ENCODE measurements at regions not wholly inside any gene's neighbourhood (a gene's known extent, or its start where the extent isn't known, plus 50 kb on each side); places are given as distances from the start of the nearest gene placed in this dataset.
A peak's percentile ranks its signal among the peaks of the same experiment; 100 is the strongest.

DNA sequence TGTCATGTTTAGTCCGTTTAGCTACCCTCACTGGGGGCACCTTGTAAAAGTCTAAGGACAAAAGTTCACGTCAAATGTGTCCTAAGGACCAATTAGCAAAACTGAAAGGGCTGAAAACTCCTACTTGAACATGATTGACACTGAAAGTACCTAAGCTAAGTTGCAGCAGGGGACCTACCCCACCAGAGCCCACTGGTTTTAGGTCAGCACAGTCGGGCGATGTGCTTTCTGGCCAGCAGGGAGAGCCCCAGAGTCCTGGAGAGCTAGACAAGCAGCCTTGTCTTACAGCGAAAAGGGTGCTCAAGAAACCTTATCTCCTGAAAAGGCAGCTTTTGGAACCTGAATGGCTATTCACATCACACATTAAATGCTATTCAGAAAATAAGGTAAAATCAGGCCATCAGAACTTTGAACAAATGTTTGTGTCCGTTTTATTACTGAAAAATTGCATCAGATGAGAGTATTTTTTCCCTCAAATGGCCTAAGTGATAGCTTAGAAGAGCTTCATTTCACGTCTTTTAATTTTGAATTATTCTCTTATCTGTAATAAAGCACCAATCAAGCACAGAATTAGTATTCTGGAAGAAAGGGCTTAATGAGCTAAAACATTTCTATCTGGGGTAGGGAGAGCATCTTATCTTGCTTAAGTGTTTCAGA is 52.2 kb upstream of the MKI67 start:
- H2AK5ac ChIP-seq (ENCODE audit: low read depth, low read length): no peak overlapping the region
- no peak overlapping the region for H2BK5ac ChIP-seq (ENCODE audit: low read length)
- H2AFZ ChIP-seq (ENCODE audit: low read length): no peak overlapping the region
- no peak overlapping the region for H3K4me2 ChIP-seq (ENCODE audit: insufficient read depth, low read length, poor library complexity, severe bottlenecking)
- H3K36me3 ChIP-seq (replicated peaks in 1 of 2; ENCODE audit: control insufficient read depth in 2 of 2, insufficient read depth in 2 of 2, low read length in 2 of 2): no peaks in the 10 kb centered on the region
- H3K4me1 ChIP-seq (ENCODE audit: control insufficient read depth in 2 of 2, insufficient read depth in 1 of 2, low read depth in 1 of 2, low read length in 2 of 2): no peaks in the 10 kb centered on the region
- H3K27ac ChIP-seq (replicated peaks; ENCODE audit: low read length): no peak overlapping the region
- no peaks in the 10 kb centered on the region for H3K79me1 ChIP-seq (ENCODE audit: low read depth, low read length)
- no peak overlapping the region for H4K8ac ChIP-seq (ENCODE audit: low read depth, low read length)
- H3K4me3 ChIP-seq (ENCODE audit: low read length in 2 of 2): no peak overlapping the region
- H2BK15ac ChIP-seq (ENCODE audit: low read length): no peak overlapping the region
- H2BK120ac ChIP-seq (ENCODE audit: low read depth, low read length): no peak overlapping the region
- H4K91ac ChIP-seq (ENCODE audit: low read depth, low read length, poor library complexity): no peak overlapping the region
- peak; percentile 9 for DNase-seq (ENCODE audit: low spot score)
- peaks cover 0 to 2% of the 10 kb centered on the region in 2 donors for H3K9me3 ChIP-seq (replicated peaks in 1 of 2; ENCODE audit: control insufficient read depth in 2 of 2, insufficient read depth in 1 of 2, low read depth in 1 of 2, low read length in 2 of 2)
- no peak overlapping the region for H3K18ac ChIP-seq (ENCODE audit: low read length)
- no CpG with 5 or more reads among the region's 7 CpGs for WGBS, 2 donors (ENCODE audit: extremely low coverage in 2 of 2, insufficient read length in 2 of 2, insufficient replicate concordance in 1 of 2)
- no peak overlapping the region for H3K14ac ChIP-seq (ENCODE audit: low read length)
- no peak overlapping the region for H3K9ac ChIP-seq (ENCODE audit: low read depth, low read length, poor library complexity)
- no peak overlapping the region for H3K23ac ChIP-seq (ENCODE audit: low read depth, low read length, poor library complexity)
- H3K4ac ChIP-seq (ENCODE audit: low read length): no peak overlapping the region
- no peaks in the 10 kb centered on the region for H3K27me3 ChIP-seq (ENCODE audit: control insufficient read depth in 3 of 3, insufficient read depth in 3 of 3, low read depth in 1 of 3, low read length in 3 of 3)
- H2BK12ac ChIP-seq (ENCODE audit: low read length): no peak overlapping the region

DNA sequence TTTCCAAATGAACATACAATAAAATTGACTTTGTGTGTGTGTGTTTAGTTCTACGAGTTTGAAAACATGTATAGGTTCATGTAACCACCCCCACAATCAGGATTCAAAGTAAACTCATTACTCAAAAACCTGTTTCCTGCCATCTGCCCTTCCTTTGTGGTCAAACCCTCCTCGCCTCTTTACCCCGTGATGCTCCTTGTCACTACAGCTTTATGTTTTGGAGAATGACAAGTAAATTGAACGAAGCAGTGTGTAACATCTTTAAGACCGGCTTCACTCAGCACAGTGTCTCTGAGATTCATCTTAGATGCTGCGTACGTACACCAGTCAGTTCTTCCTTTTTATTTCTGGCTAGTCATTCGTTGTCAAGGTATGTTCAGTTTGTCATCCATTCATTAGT is 54.6 kb upstream of the MKI67 start:
- no peak overlapping the region for H2BK120ac ChIP-seq (ENCODE audit: low read depth, low read length)
- no peak overlapping the region for H3K4ac ChIP-seq (ENCODE audit: low read length)
- no peak overlapping the region for H3K4me3 ChIP-seq (ENCODE audit: low read length in 2 of 2)
- H3K9ac ChIP-seq (ENCODE audit: low read depth, low read length, poor library complexity): no peak overlapping the region
- WGBS, 2 donors (ENCODE audit: extremely low coverage in 2 of 2, insufficient read length in 2 of 2, insufficient replicate concordance in 1 of 2): no CpG with 5 or more reads among the region's 8 CpGs
- DNase-seq (ENCODE audit: low spot score): no peak
- H2BK5ac ChIP-seq (ENCODE audit: low read length): no peak overlapping the region
- no peak overlapping the region for H3K14ac ChIP-seq (ENCODE audit: low read length)
- no peak overlapping the region for H2AFZ ChIP-seq (ENCODE audit: low read length)
- no peaks in the 10 kb centered on the region for H3K4me1 ChIP-seq (ENCODE audit: control insufficient read depth in 2 of 2, insufficient read depth in 1 of 2, low read depth in 1 of 2, low read length in 2 of 2)
- H3K9me3 ChIP-seq (replicated peaks in 1 of 2; ENCODE audit: control insufficient read depth in 2 of 2, insufficient read depth in 1 of 2, low read depth in 1 of 2, low read length in 2 of 2): no peaks in the 10 kb centered on the region
- peaks cover 0 to 5% (median 0%) of the 10 kb centered on the region in 3 experiments for H3K27me3 ChIP-seq (ENCODE audit: control insufficient read depth in 3 of 3, insufficient read depth in 3 of 3, low read depth in 1 of 3, low read length in 3 of 3)
- H4K8ac ChIP-seq (ENCODE audit: low read depth, low read length): no peak overlapping the region
- no peak overlapping the region for H2BK15ac ChIP-seq (ENCODE audit: low read length)
- no peak overlapping the region for H3K4me2 ChIP-seq (ENCODE audit: insufficient read depth, low read length, poor library complexity, severe bottlenecking)
- H3K18ac ChIP-seq (ENCODE audit: low read length): no peak overlapping the region
- no peak overlapping the region for H2AK5ac ChIP-seq (ENCODE audit: low read depth, low read length)
- H3K27ac ChIP-seq (replicated peaks; ENCODE audit: low read length): no peak overlapping the region
- no peaks in the 10 kb centered on the region for H3K79me1 ChIP-seq (ENCODE audit: low read depth, low read length)
- no peak overlapping the region for H3K23ac ChIP-seq (ENCODE audit: low read depth, low read length, poor library complexity)
- H2BK12ac ChIP-seq (ENCODE audit: low read length): no peak overlapping the region
- no peaks in the 10 kb centered on the region for H3K36me3 ChIP-seq (replicated peaks in 1 of 2; ENCODE audit: control insufficient read depth in 2 of 2, insufficient read depth in 2 of 2, low read length in 2 of 2)
- no peak overlapping the region for H4K91ac ChIP-seq (ENCODE audit: low read depth, low read length, poor library complexity)

DNA sequence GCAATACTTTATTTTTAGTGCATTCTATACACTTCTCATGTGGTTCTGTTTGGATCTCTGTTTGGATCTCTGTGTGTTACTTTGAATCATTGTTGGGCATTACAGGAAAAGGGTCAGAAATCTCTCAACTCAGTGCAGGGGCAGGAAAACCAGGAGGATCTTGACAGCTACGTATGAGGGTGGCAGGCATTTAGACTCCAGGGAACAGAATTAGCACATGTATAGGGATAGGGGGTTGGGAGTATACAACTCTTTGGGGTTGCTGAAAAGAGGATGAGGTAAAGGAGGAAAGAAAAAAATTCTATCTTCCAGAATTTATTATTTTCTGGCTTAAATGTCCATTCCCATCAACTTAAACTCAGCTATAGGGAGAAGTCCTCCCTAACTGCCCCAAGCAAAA is 59.4 kb upstream of the MKI67 start:
- no peak overlapping the region for H2BK15ac ChIP-seq (ENCODE audit: low read length)
- no peak overlapping the region for H2AK5ac ChIP-seq (ENCODE audit: low read depth, low read length)
- no peak overlapping the region for H3K27ac ChIP-seq (replicated peaks; ENCODE audit: low read length)
- H4K91ac ChIP-seq (ENCODE audit: low read depth, low read length, poor library complexity): no peak overlapping the region
- no peaks in the 10 kb centered on the region for H3K79me1 ChIP-seq (ENCODE audit: low read depth, low read length)
- H3K9me3 ChIP-seq (replicated peaks in 1 of 2; ENCODE audit: control insufficient read depth in 2 of 2, insufficient read depth in 1 of 2, low read depth in 1 of 2, low read length in 2 of 2): no peaks in the 10 kb centered on the region
- DNase-seq (ENCODE audit: low spot score): no peak
- no peak overlapping the region for H2BK5ac ChIP-seq (ENCODE audit: low read length)
- H2AFZ ChIP-seq (ENCODE audit: low read length): no peak overlapping the region
- H2BK120ac ChIP-seq (ENCODE audit: low read depth, low read length): no peak overlapping the region
- no peak overlapping the region for H3K14ac ChIP-seq (ENCODE audit: low read length)
- H4K8ac ChIP-seq (ENCODE audit: low read depth, low read length): no peak overlapping the region
- no peak overlapping the region for H3K4me3 ChIP-seq (ENCODE audit: low read length in 2 of 2)
- no peak overlapping the region for H3K4ac ChIP-seq (ENCODE audit: low read length)
- H3K23ac ChIP-seq (ENCODE audit: low read depth, low read length, poor library complexity): no peak overlapping the region
- peaks cover 0 to 5% (median 0%) of the 10 kb centered on the region in 3 experiments for H3K27me3 ChIP-seq (ENCODE audit: control insufficient read depth in 3 of 3, insufficient read depth in 3 of 3, low read depth in 1 of 3, low read length in 3 of 3)
- no peaks in the 10 kb centered on the region for H3K36me3 ChIP-seq (replicated peaks in 1 of 2; ENCODE audit: control insufficient read depth in 2 of 2, insufficient read depth in 2 of 2, low read length in 2 of 2)
- H3K4me1 ChIP-seq (ENCODE audit: control insufficient read depth in 2 of 2, insufficient read depth in 1 of 2, low read depth in 1 of 2, low read length in 2 of 2): peaks cover 0 to 1% of the 10 kb centered on the region in 2 donors
- no CpG with 5 or more reads among the region's 1 CpG for WGBS, 2 donors (ENCODE audit: extremely low coverage in 2 of 2, insufficient read length in 2 of 2, insufficient replicate concordance in 1 of 2)
- H3K9ac ChIP-seq (ENCODE audit: low read depth, low read length, poor library complexity): no peak overlapping the region
- H2BK12ac ChIP-seq (ENCODE audit: low read length): no peak overlapping the region
- no peak overlapping the region for H3K18ac ChIP-seq (ENCODE audit: low read length)
- H3K4me2 ChIP-seq (ENCODE audit: insufficient read depth, low read length, poor library complexity, severe bottlenecking): no peak overlapping the region

DNA sequence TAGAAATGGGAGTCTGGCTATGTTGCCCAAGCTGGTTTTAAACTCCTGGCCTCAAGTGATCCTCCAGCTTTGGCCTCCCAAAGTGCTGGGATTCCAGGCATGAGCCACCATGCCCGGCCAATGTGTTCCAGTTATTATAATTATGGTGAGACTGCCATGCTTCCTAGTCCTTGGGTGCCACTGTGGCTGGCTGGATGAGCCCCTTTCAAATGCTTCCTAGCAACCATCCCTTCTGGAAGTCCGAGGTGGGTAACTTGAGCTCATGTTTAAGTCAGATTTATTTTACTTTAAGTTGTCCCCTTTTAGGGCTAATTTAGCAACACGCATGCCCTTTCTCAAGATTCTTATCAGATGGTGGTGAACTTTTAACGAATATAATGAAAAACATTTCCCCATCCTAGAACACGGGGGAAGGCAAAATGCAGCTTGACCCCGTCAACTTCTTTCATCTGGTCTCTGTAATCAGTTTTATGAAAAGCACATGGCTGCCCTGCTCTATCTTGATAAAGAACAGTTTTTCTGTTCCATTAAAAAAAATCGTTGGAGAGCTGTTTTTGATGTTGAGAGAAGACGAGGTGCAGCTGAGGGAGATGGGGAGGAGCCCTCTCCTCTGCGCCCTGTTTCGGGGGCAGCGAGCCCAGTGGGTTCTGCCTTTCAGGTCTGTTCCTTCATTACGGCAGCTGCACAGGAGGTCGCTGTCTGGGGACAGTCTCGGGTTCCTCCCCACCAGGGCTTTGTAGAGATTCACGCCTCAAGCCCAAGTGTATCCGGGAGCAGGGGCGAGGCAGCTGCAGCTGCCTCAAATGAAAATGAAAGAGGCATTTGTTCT is 61.0 kb upstream of the MKI67 start:
- Histone ChIP-seq H2BK12ac (ENCODE audit: low read length) (no peak overlapping the region), H2BK120ac (ENCODE audit: low read depth, low read length) (no peak overlapping the region), H3K4ac (ENCODE audit: low read length) (no peak overlapping the region), H2BK15ac (ENCODE audit: low read length) (no peak overlapping the region), H3K4me3 (ENCODE audit: low read length in 2 of 2) (no peak overlapping the region), H3K9ac (ENCODE audit: low read depth, low read length, poor library complexity) (no peak overlapping the region), H3K36me3 (replicated peaks in 1 of 2; ENCODE audit: control insufficient read depth in 2 of 2, insufficient read depth in 2 of 2, low read length in 2 of 2) (no peaks in the 10 kb centered on the region), H3K18ac (ENCODE audit: low read length) (no peak overlapping the region), H4K91ac (ENCODE audit: low read depth, low read length, poor library complexity) (no peak overlapping the region), H3K27me3 (ENCODE audit: control insufficient read depth in 3 of 3, insufficient read depth in 3 of 3, low read depth in 1 of 3, low read length in 3 of 3) (peaks cover 0 to 5% (median 0%) of the 10 kb centered on the region in 3 experiments), H3K79me1 (ENCODE audit: low read depth, low read length) (no peaks in the 10 kb centered on the region), H3K23ac (ENCODE audit: low read depth, low read length, poor library complexity) (no peak overlapping the region), H3K4me1 (ENCODE audit: control insufficient read depth in 2 of 2, insufficient read depth in 1 of 2, low read depth in 1 of 2, low read length in 2 of 2) (peaks cover 0 to 1% of the 10 kb centered on the region in 2 donors), H3K14ac (ENCODE audit: low read length) (no peak overlapping the region), H2AK5ac (ENCODE audit: low read depth, low read length) (no peak overlapping the region), H3K4me2 (ENCODE audit: insufficient read depth, low read length, poor library complexity, severe bottlenecking) (no peak overlapping the region), H2BK5ac (ENCODE audit: low read length) (no peak overlapping the region), H3K27ac (replicated peaks; ENCODE audit: low read length) (no peak overlapping the region), H3K9me3 (replicated peaks in 1 of 2; ENCODE audit: control insufficient read depth in 2 of 2, insufficient read depth in 1 of 2, low read depth in 1 of 2, low read length in 2 of 2) (no peaks in the 10 kb centered on the region), H2AFZ (ENCODE audit: low read length) (no peak overlapping the region), H4K8ac (ENCODE audit: low read depth, low read length) (no peak overlapping the region)
- no peak for DNase-seq (ENCODE audit: low spot score)
- WGBS, 2 donors (ENCODE audit: extremely low coverage in 2 of 2, insufficient read length in 2 of 2, insufficient replicate concordance in 1 of 2): no CpG with 5 or more reads among the region's 17 CpGs

Measured in neuronal stem cell (in vitro differentiated cells).